Body of pancreas (tissue), 4 donors: ENCODE measurements at regions not wholly inside any gene's neighbourhood (a gene's known extent, or its start where the extent isn't known, plus 50 kb on each side); places are given as distances from the start of the nearest gene placed in this dataset.

ENCODE experiments used
- ATAC-seq: fragments of 150-250 bp; one replicate; pipeline ENCODE4 v1.9.1; 2016
- DNase-seq, 4 donors: peaks; one replicate each; pipeline ENCODE4 v3.0.0-alpha.2; 2019
- H3K27ac ChIP-seq, 4 donors: fragments of 200-600 bp; sonication (generic); 1 replicate in 3 of 4; 2 replicates in 1 of 4; pipeline versions ENCODE4 v1.5.1 to v1.6.1; 2016 to 2019; ENCODE audit warnings: mild to moderate bottlenecking in 1 of 4, mixed read lengths in 1 of 4, moderate library complexity in 1 of 4
- H3K27me3 ChIP-seq, 2 donors: fragments of 200-600 bp; sonication (generic); one replicate each; pipeline ENCODE4 v1.6.0; 2016; ENCODE audit warnings: mild to moderate bottlenecking in 1 of 2
- H3K36me3 ChIP-seq, 2 donors: fragments of 200-600 bp; sonication (generic); replicated peaks in 1 of 2; 2 replicates each; pipeline ENCODE4 v1.5.1; 2016; ENCODE audit warnings: low read depth in 2 of 2; ENCODE audit not compliant: insufficient read depth in 1 of 2
- H3K4me1 ChIP-seq: fragments of 200-600 bp; sonication (generic); one replicate; pipeline ENCODE4 v1.6.0; 2016
- H3K4me3 ChIP-seq, 2 donors: fragments of 200-600 bp; sonication (generic); 1 replicate in 1 of 2; 2 replicates in 1 of 2; pipeline ENCODE4 v1.5.1; 2016 to 2019
- H3K9me3 ChIP-seq, 3 donors: fragments of 200-600 bp; sonication (generic); 1 replicate in 2 of 3; 2 replicates in 1 of 3; pipeline ENCODE4 v1.5.1; 2016
- POLR2A ChIP-seq, 3 donors: fragments of 450-650 bp; IDR thresholded peaks; one replicate each; pipeline ENCODE4 v1.6.1; 2016; ENCODE audit warnings: antibody characterized with exemption in 3 of 3, mild to moderate bottlenecking in 2 of 3
- WGBS, 2 donors: methylation state at CpG; one replicate each; pipeline ENCODE4 v1.1.5; 2017; 5-methylcytosine and 5-hydroxymethylcytosine counted together
- intact Hi-C: fragments of 100-400 bp; cut with DNase I; formaldehyde crosslinking; loops from one replicate; pipeline ENCODE4 v1.15.1; 2023
- TF ChIP-seq, protein P1 (sequence below), 7 experiments: fragments of 450-650 bp in 4 of 7; fragments of 200-600 bp in 3 of 7; sonication (generic) in 3 of 7; IDR thresholded peaks; one replicate each; pipeline ENCODE4 v1.5.1; 2016 to 2019; ENCODE audit warnings: antibody characterized with exemption in 7 of 7

DNA sequence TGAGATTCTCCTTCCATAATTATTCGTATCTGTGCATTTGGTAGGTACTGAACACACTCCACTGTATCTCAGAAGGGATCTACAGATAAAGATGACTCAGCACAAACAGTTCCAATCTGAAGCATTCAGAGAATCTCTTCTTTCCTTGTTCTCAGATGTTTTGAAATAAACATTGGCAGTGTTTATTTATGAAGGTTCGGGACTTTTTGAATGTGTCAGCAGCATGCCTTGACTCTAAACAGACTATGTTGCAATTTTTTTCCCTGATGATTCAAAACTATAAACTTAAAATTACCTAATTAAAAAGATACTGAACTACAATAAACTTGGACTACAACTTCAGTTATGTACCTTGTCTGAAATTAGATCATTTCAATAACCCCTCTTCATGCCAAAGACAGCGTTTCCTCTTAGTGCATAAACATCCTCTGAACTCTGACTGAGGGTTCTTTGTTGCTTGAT is 612.9 kb upstream of the TBL1XR1 start:
- Histone ChIP-seq H3K4me1 (no peaks in the 10 kb centered on the region), H3K27me3 (no peaks in the 10 kb centered on the region), H3K9me3 (no peaks in the 10 kb centered on the region), H3K27ac (peak overlapping the region in 1 of 4 donors; percentile 5), H3K4me3 (no peak overlapping the region), H3K36me3 (no peaks in the 10 kb centered on the region)
- intact Hi-C loops, result no loop called here
- ATAC-seq, result peak; percentile 69
- TF ChIP-seq, protein P1, sequence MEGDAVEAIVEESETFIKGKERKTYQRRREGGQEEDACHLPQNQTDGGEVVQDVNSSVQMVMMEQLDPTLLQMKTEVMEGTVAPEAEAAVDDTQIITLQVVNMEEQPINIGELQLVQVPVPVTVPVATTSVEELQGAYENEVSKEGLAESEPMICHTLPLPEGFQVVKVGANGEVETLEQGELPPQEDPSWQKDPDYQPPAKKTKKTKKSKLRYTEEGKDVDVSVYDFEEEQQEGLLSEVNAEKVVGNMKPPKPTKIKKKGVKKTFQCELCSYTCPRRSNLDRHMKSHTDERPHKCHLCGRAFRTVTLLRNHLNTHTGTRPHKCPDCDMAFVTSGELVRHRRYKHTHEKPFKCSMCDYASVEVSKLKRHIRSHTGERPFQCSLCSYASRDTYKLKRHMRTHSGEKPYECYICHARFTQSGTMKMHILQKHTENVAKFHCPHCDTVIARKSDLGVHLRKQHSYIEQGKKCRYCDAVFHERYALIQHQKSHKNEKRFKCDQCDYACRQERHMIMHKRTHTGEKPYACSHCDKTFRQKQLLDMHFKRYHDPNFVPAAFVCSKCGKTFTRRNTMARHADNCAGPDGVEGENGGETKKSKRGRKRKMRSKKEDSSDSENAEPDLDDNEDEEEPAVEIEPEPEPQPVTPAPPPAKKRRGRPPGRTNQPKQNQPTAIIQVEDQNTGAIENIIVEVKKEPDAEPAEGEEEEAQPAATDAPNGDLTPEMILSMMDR (IDR thresholded peaks at IDR 0.05), result no peak
- no peak for TF ChIP-seq POLR2A (IDR thresholded peaks at IDR 0.05)
- WGBS, 2 donors, result 37 to 41% methylated on average over 3 of the region's 3 CpGs
- DNase-seq, result no peak

GRCh38 chr3:177811112-177811511 is 613.8 kb upstream of the TBL1XR1 start:
- Histone ChIP-seq H3K27me3 (no peaks in the 10 kb centered on the region), H3K36me3 (no peaks in the 10 kb centered on the region), H3K4me1 (no peaks in the 10 kb centered on the region), H3K4me3 (no peak overlapping the region), H3K9me3 (no peaks in the 10 kb centered on the region), H3K27ac (no peak overlapping the region)
- TF ChIP-seq, protein P1 (IDR thresholded peaks at IDR 0.05), result no peak
- TF ChIP-seq POLR2A (IDR thresholded peaks at IDR 0.05), result no peak
- ATAC-seq (no peak), DNase-seq (no peak)
- intact Hi-C loops, result no loop called here
- WGBS, 2 donors, result 72 to 88% methylated on average over 3 of the region's 3 CpGs

DNA sequence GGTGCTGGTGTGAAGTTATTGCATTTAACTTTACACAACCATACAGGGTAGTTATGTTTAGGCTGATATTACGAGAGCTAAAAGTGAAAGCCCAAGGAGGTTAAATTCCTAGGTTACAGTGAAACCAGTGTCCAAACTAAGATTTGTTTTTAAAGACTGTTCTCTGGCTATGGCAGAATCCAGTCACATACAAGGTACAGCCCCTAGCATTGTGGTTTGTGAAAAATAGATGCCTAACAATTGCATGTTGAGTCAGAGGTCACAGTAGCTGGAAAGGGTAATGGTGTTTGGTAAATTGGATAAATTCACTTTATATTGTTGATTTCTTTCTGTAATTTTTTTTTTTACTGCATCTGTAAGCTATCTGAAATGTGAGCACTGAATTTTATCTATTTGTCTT is 614.6 kb upstream of the TBL1XR1 start:
- intact Hi-C loops, result no loop called here

GRCh38 chr3:177812492-177812891 is 615.2 kb upstream of the TBL1XR1 start:
- no peaks in the 10 kb centered on the region for H3K27me3 ChIP-seq
- ATAC-seq (no peak), DNase-seq (no peak)
- intact Hi-C loops, result no loop called here
- H3K36me3 ChIP-seq, result no peaks in the 10 kb centered on the region
- no peak for TF ChIP-seq POLR2A (IDR thresholded peaks at IDR 0.05)
- TF ChIP-seq, protein P1 (IDR thresholded peaks at IDR 0.05), result no peak
- peaks cover 4% of the 10 kb centered on the region for H3K4me1 ChIP-seq
- no peaks in the 10 kb centered on the region for H3K9me3 ChIP-seq
- 77 to 81% methylated on average over 5 of the region's 5 CpGs for WGBS, 2 donors
- H3K4me3 ChIP-seq, result no peak overlapping the region
- peak overlapping the region in 1 of 4 donors; percentile 36 for H3K27ac ChIP-seq

More for the DNA sequence above, 614.6 kb upstream of the TBL1XR1 start:
- Histone ChIP-seq H3K9me3 (no peaks in the 10 kb centered on the region), H3K4me1 (no peaks in the 10 kb centered on the region), H3K36me3 (no peaks in the 10 kb centered on the region), H3K27me3 (no peaks in the 10 kb centered on the region), H3K4me3 (no peak overlapping the region), H3K27ac (no peak overlapping the region)
- no peak for TF ChIP-seq POLR2A (IDR thresholded peaks at IDR 0.05)
- TF ChIP-seq, protein P1 (IDR thresholded peaks at IDR 0.05), result no peak
- ATAC-seq, result no peak
- DNase-seq, result no peak
- 84 to 94% methylated on average over 1 of the region's 1 CpG for WGBS, 2 donors

DNA sequence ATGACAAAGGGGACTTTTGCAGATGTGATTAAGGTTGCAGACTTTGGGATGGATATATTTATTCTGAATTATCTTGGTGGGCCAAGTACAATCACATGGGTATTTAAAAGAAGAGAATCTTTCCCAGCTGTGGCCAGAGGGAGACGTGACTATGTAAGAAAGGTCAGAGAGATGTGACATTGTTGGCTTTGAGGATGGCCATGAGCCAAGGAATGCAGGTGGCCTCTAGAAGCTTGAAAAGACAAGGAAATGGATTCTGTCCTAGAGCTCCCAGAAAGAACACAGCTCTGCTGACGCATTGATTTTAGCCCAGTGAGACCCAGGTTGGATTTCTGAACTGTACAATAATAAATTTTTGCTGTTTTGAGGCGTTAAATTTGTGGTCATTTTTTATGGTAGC is 616.0 kb upstream of the TBL1XR1 start:
- peaks cover 4% of the 10 kb centered on the region for H3K4me1 ChIP-seq
- H3K9me3 ChIP-seq, result no peaks in the 10 kb centered on the region
- ATAC-seq (peak; percentile 58), DNase-seq (peak; percentile 36 to 70 (median 56))
- no peaks in the 10 kb centered on the region for H3K36me3 ChIP-seq
- TF ChIP-seq POLR2A (IDR thresholded peaks at IDR 0.05), result no peak
- TF ChIP-seq, protein P1 (IDR thresholded peaks at IDR 0.05), result no peak
- no peak overlapping the region for H3K4me3 ChIP-seq
- intact Hi-C loops, result no loop called here
- H3K27me3 ChIP-seq, result no peaks in the 10 kb centered on the region
- H3K27ac ChIP-seq, result peak overlapping the region in 2 of 4 donors; percentile 25 to 36
- 29 to 48% methylated on average over 3 of the region's 3 CpGs for WGBS, 2 donors
